GM23248 (cell line): ENCODE measurements at regions not wholly inside any gene's neighbourhood (a gene's known extent, or its start where the extent isn't known, plus 50 kb on each side); places are given as distances from the start of the nearest gene placed in this dataset.

Source experiments
- EZH2 ChIP-seq: fragments of 200-600 bp; sonication (generic); IDR thresholded peaks from 2 replicates; pipeline ENCODE4 v1.6.1; 2018; ENCODE audit warnings: antibody characterized with exemption, mild to moderate bottlenecking; ENCODE audit not compliant: insufficient read depth, poor library complexity, severe bottlenecking
- EZH2phosphoT487 ChIP-seq: fragments of 200-600 bp; sonication (generic); IDR thresholded peaks from 2 replicates; pipeline ENCODE4 v1.6.1; 2018; ENCODE audit warnings: antibody characterized with exemption, moderate library complexity, mild to moderate bottlenecking, low read depth; ENCODE audit not compliant: insufficient read depth

GRCh38 chr1:83125456-83125855 lies 873.5 kb downstream of the TTLL7 start:
- TF ChIP-seq EZH2phosphoT487, result no peak
- no peak for TF ChIP-seq EZH2
